ENCODE measurements at regions not wholly inside any gene's neighbourhood (a gene's known extent, or its start where the extent isn't known, plus 50 kb on each side); places are given as distances from the start of the nearest gene placed in this dataset.

DNA sequence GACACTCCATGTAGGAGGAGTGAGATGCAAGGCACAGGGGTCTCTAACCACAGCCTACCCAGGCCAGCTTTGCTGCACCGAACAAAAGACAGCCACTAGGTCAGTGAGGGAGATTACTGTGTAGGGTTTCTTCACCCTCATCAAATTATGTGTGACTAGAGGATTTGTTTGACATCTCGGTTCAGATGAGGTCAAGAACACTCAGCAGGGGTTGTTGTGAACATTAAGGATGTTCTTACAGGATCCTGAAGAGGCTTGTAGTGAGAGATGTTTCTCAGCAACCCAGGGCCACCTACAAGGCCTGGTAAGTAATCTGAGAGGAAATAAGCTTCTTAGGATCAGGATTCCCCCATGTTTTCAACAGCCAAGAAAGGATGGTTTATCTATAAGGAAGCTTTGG, 202.1 kb downstream of the NXPE2 start:
- no TSS peak for BruUV-seq (replicated peaks)
- RAD21 ChIA-PET (ENCODE audit: low non-redundant PET in 1 of 2, low total read pairs in 2 of 2, uncharacterized antibody in 2 of 2, unreplicated experiment in 2 of 2) = no interaction called here
- intact Hi-C loops (cut with micrococcal nuclease) = no loop called here
- H3K4me1 ChIP-seq (ENCODE audit: control insufficient read depth in 1 of 2, insufficient read depth in 2 of 2, low read length in 2 of 2) = no peaks in the 10 kb centered on the region
- H3K27me3 ChIP-seq (ENCODE audit: insufficient read depth, low read length) = no peaks in the 10 kb centered on the region
- H3K4me3 ChIP-seq (replicated peaks in 1 of 2; ENCODE audit: low read depth in 1 of 2, low read length in 2 of 2) = no peak overlapping the region
- no peak overlapping the region for H3K27ac ChIP-seq (ENCODE audit: low read depth, low read length)
- CTCF ChIA-PET = no interaction called here
- DNase-seq (ENCODE audit: low read depth, low spot score) = no peak
- H4K20me1 ChIP-seq (ENCODE audit: insufficient read depth) = no peaks in the 10 kb centered on the region
- H2AFZ ChIP-seq (ENCODE audit: low read depth, low read length, poor library complexity, severe bottlenecking) = no peak overlapping the region
- H3K9ac ChIP-seq (ENCODE audit: low read length) = no peak overlapping the region
- H3K79me2 ChIP-seq (ENCODE audit: insufficient read depth, low read length) = no peaks in the 10 kb centered on the region
- POLR2A ChIA-PET = no interaction called here
- TF ChIP-seq, protein P1, sequence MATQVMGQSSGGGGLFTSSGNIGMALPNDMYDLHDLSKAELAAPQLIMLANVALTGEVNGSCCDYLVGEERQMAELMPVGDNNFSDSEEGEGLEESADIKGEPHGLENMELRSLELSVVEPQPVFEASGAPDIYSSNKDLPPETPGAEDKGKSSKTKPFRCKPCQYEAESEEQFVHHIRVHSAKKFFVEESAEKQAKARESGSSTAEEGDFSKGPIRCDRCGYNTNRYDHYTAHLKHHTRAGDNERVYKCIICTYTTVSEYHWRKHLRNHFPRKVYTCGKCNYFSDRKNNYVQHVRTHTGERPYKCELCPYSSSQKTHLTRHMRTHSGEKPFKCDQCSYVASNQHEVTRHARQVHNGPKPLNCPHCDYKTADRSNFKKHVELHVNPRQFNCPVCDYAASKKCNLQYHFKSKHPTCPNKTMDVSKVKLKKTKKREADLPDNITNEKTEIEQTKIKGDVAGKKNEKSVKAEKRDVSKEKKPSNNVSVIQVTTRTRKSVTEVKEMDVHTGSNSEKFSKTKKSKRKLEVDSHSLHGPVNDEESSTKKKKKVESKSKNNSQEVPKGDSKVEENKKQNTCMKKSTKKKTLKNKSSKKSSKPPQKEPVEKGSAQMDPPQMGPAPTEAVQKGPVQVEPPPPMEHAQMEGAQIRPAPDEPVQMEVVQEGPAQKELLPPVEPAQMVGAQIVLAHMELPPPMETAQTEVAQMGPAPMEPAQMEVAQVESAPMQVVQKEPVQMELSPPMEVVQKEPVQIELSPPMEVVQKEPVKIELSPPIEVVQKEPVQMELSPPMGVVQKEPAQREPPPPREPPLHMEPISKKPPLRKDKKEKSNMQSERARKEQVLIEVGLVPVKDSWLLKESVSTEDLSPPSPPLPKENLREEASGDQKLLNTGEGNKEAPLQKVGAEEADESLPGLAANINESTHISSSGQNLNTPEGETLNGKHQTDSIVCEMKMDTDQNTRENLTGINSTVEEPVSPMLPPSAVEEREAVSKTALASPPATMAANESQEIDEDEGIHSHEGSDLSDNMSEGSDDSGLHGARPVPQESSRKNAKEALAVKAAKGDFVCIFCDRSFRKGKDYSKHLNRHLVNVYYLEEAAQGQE (IDR thresholded peaks at IDR 0.05; ENCODE audit: low read depth) = no peak
- no peak for TF ChIP-seq JUND (IDR thresholded peaks at IDR 0.05)
- TF ChIP-seq FOSL1 (IDR thresholded peaks at IDR 0.05; ENCODE audit: low read depth) = no peak
- TF ChIP-seq CBX3 (IDR thresholded peaks at IDR 0.05; ENCODE audit: low read depth) = no peak
- TF ChIP-seq POLR2A (IDR thresholded peaks at IDR 0.05; ENCODE audit: borderline replicate concordance, extremely low read depth, insufficient read depth, insufficient read length) = no peak
- TF ChIP-seq ZFX (IDR thresholded peaks at IDR 0.05) = no peak
- TF ChIP-seq EZH2phosphoT487 (IDR thresholded peaks at IDR 0.05; ENCODE audit: borderline replicate concordance) = no peak
- TF ChIP-seq, protein P2, sequence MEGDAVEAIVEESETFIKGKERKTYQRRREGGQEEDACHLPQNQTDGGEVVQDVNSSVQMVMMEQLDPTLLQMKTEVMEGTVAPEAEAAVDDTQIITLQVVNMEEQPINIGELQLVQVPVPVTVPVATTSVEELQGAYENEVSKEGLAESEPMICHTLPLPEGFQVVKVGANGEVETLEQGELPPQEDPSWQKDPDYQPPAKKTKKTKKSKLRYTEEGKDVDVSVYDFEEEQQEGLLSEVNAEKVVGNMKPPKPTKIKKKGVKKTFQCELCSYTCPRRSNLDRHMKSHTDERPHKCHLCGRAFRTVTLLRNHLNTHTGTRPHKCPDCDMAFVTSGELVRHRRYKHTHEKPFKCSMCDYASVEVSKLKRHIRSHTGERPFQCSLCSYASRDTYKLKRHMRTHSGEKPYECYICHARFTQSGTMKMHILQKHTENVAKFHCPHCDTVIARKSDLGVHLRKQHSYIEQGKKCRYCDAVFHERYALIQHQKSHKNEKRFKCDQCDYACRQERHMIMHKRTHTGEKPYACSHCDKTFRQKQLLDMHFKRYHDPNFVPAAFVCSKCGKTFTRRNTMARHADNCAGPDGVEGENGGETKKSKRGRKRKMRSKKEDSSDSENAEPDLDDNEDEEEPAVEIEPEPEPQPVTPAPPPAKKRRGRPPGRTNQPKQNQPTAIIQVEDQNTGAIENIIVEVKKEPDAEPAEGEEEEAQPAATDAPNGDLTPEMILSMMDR (IDR thresholded peaks at IDR 0.05 in 2 of 3, conservative IDR thresholded peaks at IDR 0.05 in 1 of 3; ENCODE audit: borderline replicate concordance in 1 of 3, insufficient read depth in 1 of 3, low read depth in 2 of 3, low read length in 2 of 3) = no peak
- no peak for TF ChIP-seq EZH2 (IDR thresholded peaks at IDR 0.05)
- no peak for TF ChIP-seq ZNF274 (IDR thresholded peaks at IDR 0.05; ENCODE audit: low read depth, low read length)
- TF ChIP-seq SRF (IDR thresholded peaks at IDR 0.05; ENCODE audit: low read depth) = no peak
- no peak for TF ChIP-seq SP1 (IDR thresholded peaks at IDR 0.05; ENCODE audit: low read depth)
- no peaks in the 10 kb centered on the region for H3K9me2 ChIP-seq (ENCODE audit: insufficient read depth)
- H3K9me3 ChIP-seq (ENCODE audit: control insufficient read depth in 1 of 2, insufficient read depth in 1 of 2, low read depth in 1 of 2, low read length in 2 of 2) = no peaks in the 10 kb centered on the region; a peak in 1 of 4 replicates
- H3K36me3 ChIP-seq (ENCODE audit: control insufficient read depth in 1 of 2, insufficient read depth in 2 of 2, low read length in 2 of 2) = no peaks in the 10 kb centered on the region
- no peak overlapping the region for H3K4me2 ChIP-seq (ENCODE audit: low read length)
- ATAC-seq = no peak

Data from HCT116 (cell line).